GM21529 (cell line): ENCODE measurements at regions not wholly inside any gene's neighbourhood (a gene's known extent, or its start where the extent isn't known, plus 50 kb on each side); places are given as distances from the start of the nearest gene placed in this dataset.
A peak's percentile ranks its signal among the peaks of the same experiment; 100 is the strongest.
"Not testable (repeated sequence)": the region's sequence is repeated elsewhere in the genome, so short reads cannot be mapped to it uniquely, and the experiment has no call there.

Source experiments
- ATAC-seq: cut with Tn5 transposase; IDR thresholded peaks from one replicate; pipeline ENCODE4 v1.9.1; 2021; ENCODE audit not compliant: unreplicated experiment

GRCh38 chr21:25170681-25171080, 436.6 kb downstream of the MRPL39 start:
- no peak for ATAC-seq

DNA sequence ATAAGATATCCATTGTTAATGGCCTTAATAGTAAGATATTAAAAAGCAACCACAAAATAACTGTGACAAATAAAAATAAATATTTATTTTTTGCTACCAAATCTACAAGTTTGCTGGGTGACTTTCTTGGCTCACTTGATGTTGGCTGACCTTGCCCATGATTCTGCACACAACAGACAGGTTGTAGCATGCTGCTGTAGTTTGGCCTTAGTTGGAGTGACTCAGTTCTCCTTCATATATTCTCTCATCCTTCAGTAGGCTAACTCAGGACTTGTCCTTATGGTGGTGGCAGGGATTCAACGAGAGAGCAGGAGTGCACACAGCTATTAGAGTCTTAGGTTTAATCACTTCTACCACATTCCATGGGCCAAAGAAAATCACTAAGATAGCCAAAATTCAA, 437.9 kb downstream of the MRPL39 start:
- ATAC-seq: no peak

DNA sequence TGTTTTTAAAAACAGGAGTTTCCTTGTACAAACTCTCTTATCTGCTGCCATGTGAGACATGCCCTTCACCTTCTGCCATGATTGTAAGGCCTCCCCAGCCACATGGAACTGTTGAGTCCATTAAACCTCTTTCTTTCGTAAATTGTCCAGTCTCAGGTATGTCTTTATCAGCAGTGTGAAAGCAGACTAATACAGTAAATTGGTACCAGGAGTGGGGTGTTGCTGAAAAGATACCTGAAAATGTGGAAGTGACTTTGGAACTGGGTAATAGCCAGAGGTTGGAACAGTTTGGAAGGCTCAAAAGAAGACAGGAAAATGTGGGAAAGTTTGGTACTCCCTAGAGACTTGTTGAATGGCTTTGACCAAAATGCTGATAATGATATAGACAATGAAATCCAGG, 440.4 kb downstream of the MRPL39 start:
- ATAC-seq: not testable (repeated sequence)

DNA sequence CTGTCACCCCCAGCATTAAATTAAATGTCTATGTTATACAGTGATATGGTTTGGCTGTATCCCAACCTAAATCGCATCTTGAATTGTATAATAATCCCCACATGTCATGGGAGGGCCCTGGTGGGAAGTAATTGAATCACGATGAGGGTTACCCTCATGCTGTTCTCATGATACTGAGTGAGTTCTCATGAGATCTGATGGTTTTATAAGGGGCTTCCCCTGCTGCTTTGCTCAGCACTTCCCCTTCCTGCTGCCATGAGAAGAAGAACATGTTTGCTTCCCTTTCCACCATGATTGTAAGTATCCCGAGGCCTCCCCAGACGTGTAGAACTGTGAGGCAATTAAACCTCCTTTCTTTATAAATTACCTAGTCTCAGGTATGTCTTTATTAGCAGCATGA, 445.7 kb downstream of the MRPL39 start:
- no peak for ATAC-seq

DNA sequence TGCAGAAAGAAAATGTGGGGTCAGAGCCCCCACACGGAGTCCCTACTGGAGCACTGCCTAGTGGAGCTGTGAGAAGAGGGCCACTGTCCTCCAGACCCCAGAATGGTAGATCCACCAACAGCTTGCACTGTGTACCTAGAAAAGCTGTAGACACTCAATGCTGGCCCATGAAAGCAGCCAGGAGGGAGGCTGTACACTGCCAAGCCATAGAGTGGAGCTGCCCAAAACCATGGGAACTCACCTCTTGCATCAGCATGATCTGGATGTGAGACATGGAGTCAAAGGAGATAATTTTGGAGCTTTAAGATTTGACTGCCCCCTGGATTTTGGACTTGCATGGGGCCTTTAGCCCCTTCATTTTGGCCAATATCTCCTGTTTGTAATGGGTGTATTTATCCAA, 452.3 kb downstream of the MRPL39 start:
- not testable (repeated sequence) for ATAC-seq

GRCh38 chr21:25149022-25149421, 458.3 kb downstream of the MRPL39 start:
- ATAC-seq: no peak

DNA sequence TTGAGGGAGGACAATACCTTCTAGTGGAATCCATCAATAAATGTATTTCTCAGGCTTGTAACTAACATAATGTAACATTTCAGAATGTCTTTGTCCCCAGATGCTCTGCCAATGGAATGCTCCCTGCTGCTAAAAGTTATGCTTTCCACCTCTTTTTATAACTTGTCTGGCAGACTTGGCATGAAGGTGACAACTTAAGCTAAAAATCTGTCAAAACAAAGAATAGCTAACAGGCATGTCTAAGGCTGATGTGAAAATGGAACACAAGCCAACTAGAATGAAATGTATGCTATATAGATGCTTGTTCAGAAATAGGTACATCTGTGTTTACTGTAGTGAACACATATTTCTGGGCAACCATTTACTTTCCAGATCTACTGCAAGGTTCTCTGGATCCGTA, 467.9 kb downstream of the MRPL39 start:
- ATAC-seq: no peak

GRCh38 chr21:25133939-25134338, 473.3 kb downstream of the MRPL39 start:
- ATAC-seq: no peak

DNA sequence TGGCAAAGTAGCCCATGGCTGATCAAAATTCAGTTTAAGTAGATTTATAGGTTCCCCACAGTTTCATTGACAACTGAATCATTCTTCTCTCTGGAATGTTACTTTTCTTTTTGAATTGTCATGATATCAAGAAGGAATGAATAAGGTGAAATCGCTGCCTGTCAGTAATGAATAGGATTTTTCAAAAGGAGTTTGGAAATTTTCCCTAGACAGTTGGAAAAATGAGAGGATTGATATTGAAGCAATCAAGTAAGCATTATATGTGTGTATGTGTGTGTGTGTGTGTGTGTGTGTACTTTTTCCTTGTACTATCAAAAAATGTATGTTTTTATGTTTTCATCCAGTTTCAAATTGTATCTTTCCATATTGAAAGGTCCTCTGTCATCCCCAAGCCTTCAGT, 479.5 kb downstream of the MRPL39 start:
- no peak for ATAC-seq

DNA sequence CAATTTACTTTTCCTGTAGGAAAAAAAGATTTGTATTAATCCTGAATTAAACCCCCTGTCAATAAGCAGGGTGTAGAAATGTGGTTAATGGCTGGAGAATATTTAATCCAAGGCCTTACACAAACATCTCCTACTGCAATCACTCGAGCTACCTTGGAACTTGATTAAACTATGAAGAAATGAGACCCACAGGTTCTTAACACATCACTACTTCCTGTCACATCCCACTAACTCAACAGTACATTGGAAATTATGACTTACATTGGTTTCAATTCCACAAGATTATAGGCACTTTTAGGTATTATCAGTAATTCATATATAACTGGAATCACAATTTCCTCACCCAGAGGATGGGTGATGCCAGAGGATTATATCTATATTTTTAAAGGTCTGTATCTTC, 480.3 kb downstream of the MRPL39 start:
- no peak for ATAC-seq

DNA sequence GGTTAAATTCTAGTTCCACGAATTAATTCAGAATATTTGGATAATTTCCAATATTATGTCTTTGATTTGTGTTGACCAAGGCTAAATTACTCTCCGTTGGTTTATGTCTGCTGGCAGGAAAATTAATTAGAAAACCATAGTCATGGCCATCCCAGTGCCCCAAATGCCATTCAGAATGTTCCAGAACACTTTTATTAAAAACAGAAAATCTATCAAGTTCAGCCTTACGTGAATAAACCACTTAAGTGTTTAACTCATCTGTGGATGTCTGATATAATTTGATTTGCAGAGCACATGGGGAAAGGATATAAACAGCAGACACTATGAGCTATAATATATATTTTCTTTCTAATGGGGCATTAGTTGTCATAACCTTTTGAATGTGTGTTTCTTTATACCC, 480.7 kb downstream of the MRPL39 start:
- ATAC-seq: no peak

GRCh38 chr21:25118648-25119047, 488.6 kb downstream of the MRPL39 start:
- ATAC-seq: no peak

GRCh38 chr21:25115021-25115420, 492.3 kb downstream of the MRPL39 start:
- peak; percentile 88 for ATAC-seq

GRCh38 chr21:25107708-25108107, 499.6 kb downstream of the MRPL39 start:
- no peak for ATAC-seq

- ATAC-seq: no peak
These were observed 503.6 kb downstream of the MRPL39 start for GRCh38 chr21:25103500-25104207.

GRCh38 chr21:25097648-25098047, 509.6 kb downstream of the MRPL39 start:
- no peak for ATAC-seq

DNA sequence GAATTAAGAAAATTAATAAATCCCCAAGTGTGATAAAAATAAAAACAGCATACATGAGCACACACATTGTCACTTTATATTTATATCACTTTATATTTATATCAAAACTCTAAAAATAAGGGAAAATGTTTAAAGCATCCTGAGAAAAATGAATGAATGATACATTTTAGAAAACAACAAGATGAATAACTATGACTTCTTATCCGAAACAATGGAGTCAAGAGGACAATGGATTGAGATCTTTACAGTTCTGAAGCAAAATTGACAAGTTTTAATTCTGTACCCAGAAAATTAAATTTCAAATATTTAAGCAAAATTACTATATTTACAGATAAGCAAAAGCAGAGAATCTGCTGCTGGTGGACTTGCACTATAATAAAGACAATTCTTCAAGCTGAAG, 512.6 kb downstream of the MRPL39 start:
- no peak for ATAC-seq

DNA sequence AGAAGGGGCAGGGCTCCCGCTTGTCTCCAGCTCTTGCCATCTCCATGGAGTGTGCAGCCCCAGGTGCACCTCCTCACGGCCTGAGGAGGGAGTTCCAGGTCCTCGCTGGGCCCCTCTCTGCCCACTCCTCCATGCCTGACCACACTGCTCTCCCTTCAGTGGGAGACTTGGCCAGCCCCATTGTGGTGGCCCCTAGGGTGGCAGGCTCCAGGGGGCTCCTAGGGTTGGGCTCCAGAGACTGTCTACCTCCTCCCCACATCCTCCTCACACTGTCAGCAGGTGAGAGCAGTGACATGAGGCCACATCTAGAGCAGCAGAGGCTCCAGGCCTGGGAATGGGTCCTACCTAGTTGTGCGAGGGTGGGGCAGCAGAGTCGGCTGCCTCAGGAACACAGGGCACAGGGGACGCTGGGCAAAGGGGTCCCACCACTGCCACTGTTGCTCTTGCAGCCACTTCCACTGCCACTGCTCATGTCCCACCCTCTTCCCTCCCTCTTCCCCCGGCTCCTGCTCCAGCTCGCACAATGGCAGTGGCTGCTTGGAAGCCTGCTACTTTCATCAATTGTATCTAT, 514.8 kb downstream of the MRPL39 start:
- no peak for ATAC-seq

GRCh38 chr21:25081096-25081495, 526.2 kb downstream of the MRPL39 start:
- ATAC-seq: no peak

DNA sequence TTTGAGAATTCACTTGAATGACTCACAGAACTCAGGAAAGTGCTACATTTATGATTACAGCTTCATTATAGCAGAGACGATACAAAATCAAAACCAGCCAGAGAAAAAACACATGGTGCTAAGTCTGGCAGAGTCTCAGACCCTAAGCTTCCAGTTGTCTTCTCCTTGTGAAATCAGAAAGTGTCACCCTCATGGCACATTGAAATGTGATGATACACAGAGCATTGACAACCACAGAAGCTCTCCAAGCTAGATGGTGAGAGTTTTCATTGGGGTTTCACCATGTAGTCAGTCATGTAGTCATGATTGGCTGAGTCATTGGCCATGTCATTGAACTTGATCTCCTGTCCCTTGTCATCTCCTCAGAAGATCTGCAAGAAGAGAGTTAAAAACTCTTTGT, 526.6 kb downstream of the MRPL39 start:
- ATAC-seq: no peak

- no peak for ATAC-seq
These were observed 527.1 kb downstream of the MRPL39 start for GRCh38 chr21:25080141-25080540.

GRCh38 chr21:25079053-25079452, 528.2 kb downstream of the MRPL39 start:
- ATAC-seq: no peak

GRCh38 chr21:25062061-25062460, 545.2 kb downstream of the MRPL39 start:
- no peak for ATAC-seq
